Peyer's patch (tissue), 4 donors: ENCODE measurements at regions not wholly inside any gene's neighbourhood (a gene's known extent, or its start where the extent isn't known, plus 50 kb on each side); places are given as distances from the start of the nearest gene placed in this dataset.
"Not testable (repeated sequence)": the region's sequence is repeated elsewhere in the genome, so short reads cannot be mapped to it uniquely, and the experiment has no call there.

Experiments
- DNase-seq, 3 donors: peaks; one replicate each; pipeline ENCODE4 v3.0.0-alpha.2; 2017 to 2019
- H3K27ac ChIP-seq, 4 donors: fragments of 200-600 bp; sonication (generic); one replicate each; pipeline ENCODE4 v1.5.1; 2016 to 2019
- H3K27me3 ChIP-seq, 2 donors: fragments of 200-600 bp; sonication (generic); one replicate each; pipeline ENCODE4 v1.5.1; 2019
- H3K36me3 ChIP-seq, 3 donors: fragments of 200-600 bp; sonication (generic); one replicate each; pipeline ENCODE4 v1.5.1; 2016 to 2019
- H3K4me1 ChIP-seq, 4 donors: fragments of 200-600 bp; sonication (generic); one replicate each; pipeline ENCODE4 v1.5.1; 2016 to 2019
- H3K4me3 ChIP-seq, 4 donors: fragments of 200-600 bp; sonication (generic); 1 replicate in 3 of 4; 2 replicates in 1 of 4; pipeline ENCODE4 v1.5.1; 2016 to 2019; ENCODE audit warnings: mild to moderate bottlenecking in 1 of 4
- H3K9me3 ChIP-seq, 4 donors: fragments of 200-600 bp; sonication (generic); one replicate each; pipeline ENCODE4 v1.5.1; 2016 to 2019; ENCODE audit warnings: mild to moderate bottlenecking in 1 of 4
- POLR2A ChIP-seq, 2 donors: fragments of 450-650 bp; IDR thresholded peaks; one replicate each; pipeline ENCODE4 v1.5.1; 2017; ENCODE audit warnings: antibody characterized with exemption in 2 of 2, mild to moderate bottlenecking in 2 of 2, moderate library complexity in 2 of 2
- TF ChIP-seq, protein P1 (sequence below), 6 experiments: fragments of 450-650 bp in 4 of 6; fragments of 200-600 bp in 2 of 6; sonication (generic) in 1 of 6; IDR thresholded peaks; one replicate each; pipeline ENCODE4 v1.5.1; 2017 to 2019; ENCODE audit warnings: antibody characterized with exemption in 6 of 6, mild to moderate bottlenecking in 3 of 6, moderate library complexity in 1 of 6

DNA sequence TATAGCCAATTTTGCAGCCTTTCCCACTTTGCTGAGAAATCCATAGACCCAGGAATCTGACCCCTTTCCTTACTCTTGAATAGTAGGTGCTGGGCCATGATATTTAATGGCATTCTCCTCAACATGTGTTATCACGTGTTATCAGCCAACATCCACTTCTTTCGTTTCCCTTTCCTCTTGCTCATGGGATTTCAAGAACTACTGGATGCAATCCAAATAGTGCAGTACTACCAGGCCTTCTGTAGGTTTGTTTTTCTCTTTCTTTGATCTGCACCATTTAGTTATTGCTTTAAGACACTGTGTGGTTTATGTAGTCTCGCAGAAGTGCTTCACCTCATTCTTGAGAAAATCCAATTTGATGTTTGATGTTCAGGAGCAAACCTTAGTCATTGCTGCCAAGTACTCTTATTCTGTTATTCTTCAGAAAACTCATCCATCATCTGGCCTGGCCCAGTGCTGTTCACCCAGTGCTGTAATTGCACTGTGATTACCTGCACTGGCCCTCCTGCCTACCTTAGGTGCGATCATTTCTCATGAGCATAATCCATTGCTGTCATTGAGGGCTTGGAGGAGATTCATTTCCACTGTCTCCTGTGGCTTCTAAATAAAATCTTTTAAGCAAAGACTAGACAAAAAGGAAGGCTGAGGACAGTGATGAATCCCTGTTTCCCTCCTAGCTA, 315.3 kb downstream of the BMPER start:
- DNase-seq, result no peak
- Histone ChIP-seq H3K27ac (no peak overlapping the region), H3K9me3 (no peaks in the 10 kb centered on the region), H3K27me3 (no peaks in the 10 kb centered on the region), H3K4me3 (no peak overlapping the region), H3K36me3 (no peaks in the 10 kb centered on the region), H3K4me1 (no peaks in the 10 kb centered on the region)
- TF ChIP-seq, protein P1, sequence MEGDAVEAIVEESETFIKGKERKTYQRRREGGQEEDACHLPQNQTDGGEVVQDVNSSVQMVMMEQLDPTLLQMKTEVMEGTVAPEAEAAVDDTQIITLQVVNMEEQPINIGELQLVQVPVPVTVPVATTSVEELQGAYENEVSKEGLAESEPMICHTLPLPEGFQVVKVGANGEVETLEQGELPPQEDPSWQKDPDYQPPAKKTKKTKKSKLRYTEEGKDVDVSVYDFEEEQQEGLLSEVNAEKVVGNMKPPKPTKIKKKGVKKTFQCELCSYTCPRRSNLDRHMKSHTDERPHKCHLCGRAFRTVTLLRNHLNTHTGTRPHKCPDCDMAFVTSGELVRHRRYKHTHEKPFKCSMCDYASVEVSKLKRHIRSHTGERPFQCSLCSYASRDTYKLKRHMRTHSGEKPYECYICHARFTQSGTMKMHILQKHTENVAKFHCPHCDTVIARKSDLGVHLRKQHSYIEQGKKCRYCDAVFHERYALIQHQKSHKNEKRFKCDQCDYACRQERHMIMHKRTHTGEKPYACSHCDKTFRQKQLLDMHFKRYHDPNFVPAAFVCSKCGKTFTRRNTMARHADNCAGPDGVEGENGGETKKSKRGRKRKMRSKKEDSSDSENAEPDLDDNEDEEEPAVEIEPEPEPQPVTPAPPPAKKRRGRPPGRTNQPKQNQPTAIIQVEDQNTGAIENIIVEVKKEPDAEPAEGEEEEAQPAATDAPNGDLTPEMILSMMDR (IDR thresholded peaks at IDR 0.05), result no peak
- no peak for TF ChIP-seq POLR2A (IDR thresholded peaks at IDR 0.05)

DNA sequence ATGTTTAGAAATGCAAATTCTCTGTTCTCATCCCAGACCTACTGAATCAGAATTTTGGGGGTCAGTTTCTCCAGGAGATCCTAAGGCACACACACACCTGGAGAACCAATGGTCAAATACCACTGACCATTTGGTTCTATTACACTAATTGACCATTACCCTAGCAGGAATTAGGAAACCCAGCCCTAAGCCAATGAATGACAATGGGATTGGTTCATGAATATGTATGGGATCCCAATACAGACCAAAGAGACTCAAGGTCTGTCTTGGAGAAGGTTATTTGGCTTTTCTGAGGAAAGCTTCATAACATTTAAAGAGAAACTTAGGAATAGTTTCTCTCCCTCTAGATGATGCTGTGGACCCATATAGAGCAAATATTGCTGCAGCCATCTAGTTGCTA, 317.0 kb downstream of the BMPER start:
- no peaks in the 10 kb centered on the region for H3K27me3 ChIP-seq

DNA sequence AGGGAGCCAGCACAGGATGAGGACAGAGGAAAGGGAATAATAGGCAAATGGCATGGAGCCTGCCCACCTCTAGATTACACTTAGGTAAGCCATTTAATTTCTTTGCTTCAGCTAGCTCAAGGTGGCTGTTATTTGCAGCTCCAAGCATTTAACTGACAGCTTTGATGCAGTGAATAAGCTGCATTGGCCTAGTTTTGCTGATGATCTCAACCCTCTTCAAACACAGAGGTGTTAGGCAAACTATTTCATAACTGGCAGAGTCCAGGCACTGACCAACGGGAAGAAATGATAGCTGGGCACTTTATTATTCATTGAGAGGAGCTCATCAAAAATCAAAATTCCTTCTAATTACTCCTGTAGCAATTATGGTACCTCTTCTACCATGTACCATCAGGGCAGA, 317.4 kb downstream of the BMPER start:
- Histone ChIP-seq H3K36me3 (no peaks in the 10 kb centered on the region), H3K27me3 (no peaks in the 10 kb centered on the region), H3K27ac (no peak overlapping the region), H3K4me1 (no peaks in the 10 kb centered on the region), H3K9me3 (no peaks in the 10 kb centered on the region), H3K4me3 (no peak overlapping the region)
- no peak for DNase-seq
- TF ChIP-seq, protein P1 (IDR thresholded peaks at IDR 0.05), result no peak
- no peak for TF ChIP-seq POLR2A (IDR thresholded peaks at IDR 0.05)

More for the DNA sequence above, 317.0 kb downstream of the BMPER start:
- Histone ChIP-seq H3K4me3 (no peak overlapping the region), H3K4me1 (no peaks in the 10 kb centered on the region), H3K27ac (no peak overlapping the region), H3K9me3 (no peaks in the 10 kb centered on the region), H3K36me3 (no peaks in the 10 kb centered on the region)
- no peak for TF ChIP-seq POLR2A (IDR thresholded peaks at IDR 0.05)
- TF ChIP-seq, protein P1 (IDR thresholded peaks at IDR 0.05), result no peak
- DNase-seq, result no peak

DNA sequence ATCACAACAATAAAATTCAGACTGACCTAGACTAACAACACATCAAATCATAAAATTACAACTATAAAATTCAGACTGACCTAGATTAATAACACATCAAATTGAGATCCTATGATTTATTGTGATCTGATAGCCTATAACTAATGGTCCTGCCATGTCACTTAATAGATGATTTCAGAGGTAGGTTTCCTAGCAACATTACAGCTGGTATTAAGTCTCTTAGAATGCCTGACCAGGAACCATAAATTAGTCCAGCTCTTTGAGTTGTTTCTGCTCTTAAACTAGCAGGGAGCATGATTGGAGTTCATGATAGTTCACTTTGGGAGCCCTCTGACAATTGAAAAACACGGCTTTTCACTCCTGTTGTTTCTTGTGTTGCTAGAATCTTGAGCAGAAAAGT, 318.9 kb downstream of the BMPER start:
- Histone ChIP-seq H3K4me1 (no peaks in the 10 kb centered on the region), H3K27ac (no peak overlapping the region), H3K27me3 (no peaks in the 10 kb centered on the region), H3K9me3 (no peaks in the 10 kb centered on the region), H3K4me3 (no peak overlapping the region), H3K36me3 (no peaks in the 10 kb centered on the region)
- TF ChIP-seq POLR2A (IDR thresholded peaks at IDR 0.05), result no peak
- TF ChIP-seq, protein P1 (IDR thresholded peaks at IDR 0.05), result no peak
- DNase-seq, result no peak

DNA sequence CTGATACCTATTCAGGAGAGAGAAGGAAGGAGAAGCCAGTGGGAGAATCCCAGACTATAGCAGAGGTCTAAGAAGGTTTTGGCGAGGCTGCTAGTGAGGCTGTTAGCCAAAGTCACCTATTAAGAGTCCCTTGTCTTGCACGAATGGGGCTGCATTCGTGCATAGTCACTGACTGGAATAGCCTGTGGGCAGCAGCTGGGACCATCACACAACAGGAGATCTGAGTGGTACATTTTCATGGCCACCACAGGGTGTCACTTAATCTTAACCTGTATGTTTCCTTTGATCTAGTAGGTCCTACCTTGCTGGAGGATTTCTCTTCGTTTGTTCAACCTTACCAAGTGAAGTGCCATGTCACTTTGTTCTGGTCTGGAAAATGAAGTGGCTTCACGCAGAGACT, 319.9 kb downstream of the BMPER start:
- TF ChIP-seq POLR2A (IDR thresholded peaks at IDR 0.05), result no peak
- TF ChIP-seq, protein P1 (IDR thresholded peaks at IDR 0.05), result no peak
- DNase-seq, result no peak
- no peak overlapping the region for H3K27ac ChIP-seq
- no peak overlapping the region for H3K4me3 ChIP-seq
- no peaks in the 10 kb centered on the region for H3K9me3 ChIP-seq
- H3K4me1 ChIP-seq, result no peaks in the 10 kb centered on the region
- no peaks in the 10 kb centered on the region for H3K27me3 ChIP-seq
- H3K36me3 ChIP-seq, result no peaks in the 10 kb centered on the region

DNA sequence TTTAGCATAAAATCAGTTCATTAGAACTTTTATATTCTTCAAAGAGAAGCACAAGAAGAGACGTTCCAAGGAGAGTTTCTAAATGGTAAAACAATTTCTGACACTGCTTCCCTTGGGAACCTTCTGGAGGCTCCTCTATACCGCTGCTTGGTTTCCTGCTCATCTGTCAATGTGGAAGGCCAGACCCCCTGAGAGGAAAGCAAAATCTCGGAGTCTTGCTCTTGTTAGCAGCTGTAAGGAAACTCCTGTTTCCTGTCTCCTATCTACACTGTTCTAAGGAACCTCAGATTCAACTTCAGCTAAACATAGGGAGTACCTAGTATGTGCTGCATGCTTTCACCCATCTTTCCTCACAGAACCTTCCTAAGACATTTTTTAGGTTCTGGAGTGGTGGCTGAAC, 322.2 kb downstream of the BMPER start:
- Histone ChIP-seq H3K36me3 (no peaks in the 10 kb centered on the region), H3K27ac (no peak overlapping the region), H3K4me3 (no peak overlapping the region), H3K9me3 (no peaks in the 10 kb centered on the region), H3K27me3 (no peaks in the 10 kb centered on the region), H3K4me1 (no peaks in the 10 kb centered on the region)
- DNase-seq, result no peak
- TF ChIP-seq POLR2A (IDR thresholded peaks at IDR 0.05), result no peak
- TF ChIP-seq, protein P1 (IDR thresholded peaks at IDR 0.05), result no peak

DNA sequence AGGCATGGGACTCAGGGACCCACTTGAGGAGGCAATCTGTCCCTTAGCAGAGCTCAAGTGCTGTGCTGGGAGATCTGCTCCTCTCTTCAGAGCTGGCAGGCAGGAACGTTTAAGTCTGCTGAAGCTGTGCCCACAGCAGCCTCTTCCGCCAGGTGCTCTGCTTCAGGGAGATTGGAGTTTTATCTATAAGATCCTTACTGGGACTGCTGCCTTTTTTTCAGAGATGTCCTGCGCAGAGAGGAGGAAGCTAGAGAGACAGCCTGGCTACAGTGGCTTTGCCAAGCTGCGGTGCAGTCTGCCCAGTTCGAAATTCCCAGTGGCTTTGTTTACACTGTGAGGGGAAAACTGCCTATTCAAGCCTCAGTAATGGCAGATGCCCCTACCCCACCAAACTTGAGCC, 329.8 kb downstream of the BMPER start:
- H3K27me3 ChIP-seq, DNase-seq, H3K4me3 ChIP-seq, H3K27ac ChIP-seq, H3K36me3 ChIP-seq, H3K4me1 ChIP-seq, H3K9me3 ChIP-seq: not testable (repeated sequence)
